ENCODE measurements at regions not wholly inside any gene's neighbourhood (a gene's known extent, or its start where the extent isn't known, plus 50 kb on each side); places are given as distances from the start of the nearest gene placed in this dataset.

DNA sequence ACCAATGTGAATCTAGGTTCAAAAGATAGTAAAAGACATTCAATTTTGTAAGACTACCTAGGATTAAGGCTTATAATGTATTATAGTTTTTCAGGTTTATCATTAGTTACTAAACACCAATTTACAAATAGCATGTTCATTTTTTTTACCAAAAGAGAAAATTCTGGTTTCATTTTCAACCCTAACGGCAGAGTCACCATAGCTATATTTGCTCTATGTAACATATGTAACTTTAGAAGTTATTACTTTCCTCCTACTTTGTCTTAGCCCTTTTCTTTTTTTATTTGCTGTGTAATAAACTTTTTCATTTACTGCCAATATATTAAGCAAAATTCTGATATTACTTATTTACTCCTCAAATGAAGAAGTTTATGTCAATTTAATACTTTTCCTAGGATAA, 639.6 kb downstream of the ARAP2 start:
- Histone ChIP-seq H3K27me3 (ENCODE audit: control insufficient read depth, insufficient read depth, low read length) (no peaks in the 10 kb centered on the region), H3K27ac (ENCODE audit: low read length) (no peak overlapping the region), H3K36me3 (ENCODE audit: control insufficient read depth, insufficient read depth, low read length) (no peaks in the 10 kb centered on the region), H3K4me3 (ENCODE audit: low read length) (no peak overlapping the region), H3K9me3 (ENCODE audit: control insufficient read depth, insufficient read depth, low read length) (no peaks in the 10 kb centered on the region), H3K4me1 (ENCODE audit: control insufficient read depth, insufficient read depth, low read length) (no peaks in the 10 kb centered on the region)
- no CpG with 5 or more reads among the region's 1 CpG for WGBS (ENCODE audit: insufficient coverage, insufficient read length)
- DNase-seq (ENCODE audit: low read depth, low spot score), result no peak

DNA sequence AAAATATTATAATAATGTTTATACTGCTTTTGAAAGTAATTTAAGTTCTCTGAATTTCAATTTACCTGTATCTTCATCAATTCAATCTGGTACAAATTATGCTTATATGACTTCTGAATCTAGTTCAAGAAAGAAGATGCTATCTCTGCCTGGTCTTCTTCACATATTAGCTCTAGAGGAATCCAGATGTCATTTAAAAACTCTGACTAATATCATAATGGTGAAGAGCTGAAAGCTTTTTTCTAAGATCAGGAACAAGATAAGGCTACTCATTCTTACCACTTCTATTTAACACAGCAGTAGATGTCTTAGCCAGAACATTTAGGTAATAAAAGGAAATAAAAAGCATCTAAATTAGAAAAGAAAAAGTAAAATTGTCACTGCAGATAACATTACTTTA, 636.1 kb downstream of the ARAP2 start:
- no peak for DNase-seq (ENCODE audit: low read depth, low spot score)
- H3K9me3 ChIP-seq (ENCODE audit: control insufficient read depth, insufficient read depth, low read length), result no peaks in the 10 kb centered on the region
- H3K36me3 ChIP-seq (ENCODE audit: control insufficient read depth, insufficient read depth, low read length), result no peaks in the 10 kb centered on the region
- H3K4me3 ChIP-seq (ENCODE audit: low read length), result no peak overlapping the region
- no peak overlapping the region for H3K27ac ChIP-seq (ENCODE audit: low read length)
- H3K4me1 ChIP-seq (ENCODE audit: control insufficient read depth, insufficient read depth, low read length), result no peaks in the 10 kb centered on the region
- H3K27me3 ChIP-seq (ENCODE audit: control insufficient read depth, insufficient read depth, low read length), result no peaks in the 10 kb centered on the region

DNA sequence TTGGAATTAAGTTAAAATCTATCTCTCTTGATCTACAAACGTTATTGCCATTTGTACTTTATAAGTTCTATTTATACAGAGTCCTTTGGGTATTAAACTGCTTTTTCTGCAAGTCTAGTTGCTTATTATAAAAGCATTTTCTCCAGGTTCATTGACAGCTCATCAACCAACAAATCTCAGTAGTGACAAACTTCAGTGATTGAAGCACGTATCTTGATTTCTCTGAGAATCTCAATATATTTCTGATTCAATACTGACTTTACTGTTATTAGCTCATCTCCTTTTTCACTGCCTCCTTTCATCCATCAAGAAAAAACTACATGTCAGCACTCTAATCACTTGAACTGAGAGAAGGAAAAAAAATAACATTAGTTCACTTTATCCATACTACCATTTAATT, 630.2 kb downstream of the ARAP2 start:
- Histone ChIP-seq H3K4me1 (ENCODE audit: control insufficient read depth, insufficient read depth, low read length) (no peaks in the 10 kb centered on the region), H3K27me3 (ENCODE audit: control insufficient read depth, insufficient read depth, low read length) (no peaks in the 10 kb centered on the region), H3K27ac (ENCODE audit: low read length) (no peak overlapping the region), H3K9me3 (ENCODE audit: control insufficient read depth, insufficient read depth, low read length) (no peaks in the 10 kb centered on the region), H3K4me3 (ENCODE audit: low read length) (no peak overlapping the region), H3K36me3 (ENCODE audit: control insufficient read depth, insufficient read depth, low read length) (no peaks in the 10 kb centered on the region)
- no peak for DNase-seq (ENCODE audit: low read depth, low spot score)
- no CpG with 5 or more reads among the region's 2 CpGs for WGBS (ENCODE audit: insufficient coverage, insufficient read length)

DNA sequence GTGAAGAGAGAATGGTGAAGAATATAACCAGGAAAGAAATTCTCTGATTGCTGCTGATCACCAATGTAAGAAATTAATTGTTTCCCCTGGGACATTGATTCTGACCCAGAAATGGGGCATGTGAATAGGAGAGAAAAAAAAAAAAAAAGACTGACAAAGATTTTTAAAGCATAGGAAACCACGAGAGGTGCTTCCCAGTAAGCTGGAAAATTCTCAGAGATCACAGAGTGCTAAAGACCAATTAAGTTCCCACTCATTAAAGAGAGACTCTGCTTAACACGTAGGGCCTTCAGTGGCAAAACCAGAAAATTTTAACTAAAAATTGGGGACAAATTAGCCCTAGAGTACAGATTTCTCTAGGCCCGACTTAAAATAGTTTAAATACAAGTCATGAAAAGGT, 604.4 kb downstream of the ARAP2 start:
- H3K27ac ChIP-seq (ENCODE audit: low read length), result no peak overlapping the region
- no peak for DNase-seq (ENCODE audit: low read depth, low spot score)
- no peaks in the 10 kb centered on the region for H3K36me3 ChIP-seq (ENCODE audit: control insufficient read depth, insufficient read depth, low read length)
- H3K4me3 ChIP-seq (ENCODE audit: low read length), result no peak overlapping the region
- no CpG with 5 or more reads among the region's 3 CpGs for WGBS (ENCODE audit: insufficient coverage, insufficient read length)
- H3K4me1 ChIP-seq (ENCODE audit: control insufficient read depth, insufficient read depth, low read length), result no peaks in the 10 kb centered on the region
- H3K27me3 ChIP-seq (ENCODE audit: control insufficient read depth, insufficient read depth, low read length), result no peaks in the 10 kb centered on the region
- no peaks in the 10 kb centered on the region for H3K9me3 ChIP-seq (ENCODE audit: control insufficient read depth, insufficient read depth, low read length)

DNA sequence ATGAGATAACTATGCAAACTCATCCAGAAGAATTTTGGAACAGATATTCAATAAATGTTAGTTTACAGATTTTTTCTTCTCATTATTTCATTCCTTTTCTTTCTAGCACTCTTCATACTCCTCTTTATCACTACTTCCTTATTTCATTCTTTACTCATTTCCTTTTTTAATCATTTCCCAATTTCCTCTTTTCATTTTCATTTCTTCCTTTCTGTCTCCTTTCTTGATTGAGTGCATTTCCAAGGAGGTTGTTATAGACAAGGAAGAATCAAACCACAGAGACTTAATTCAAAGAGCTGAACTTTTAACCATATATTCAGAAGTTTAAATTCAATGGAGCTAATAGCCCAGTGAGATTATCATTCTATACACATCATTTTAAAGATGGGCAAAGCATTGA, 600.7 kb downstream of the ARAP2 start:
- Histone ChIP-seq H3K9me3 (ENCODE audit: control insufficient read depth, insufficient read depth, low read length) (no peaks in the 10 kb centered on the region), H3K36me3 (ENCODE audit: control insufficient read depth, insufficient read depth, low read length) (no peaks in the 10 kb centered on the region), H3K27me3 (ENCODE audit: control insufficient read depth, insufficient read depth, low read length) (no peaks in the 10 kb centered on the region), H3K4me1 (ENCODE audit: control insufficient read depth, insufficient read depth, low read length) (no peaks in the 10 kb centered on the region), H3K4me3 (ENCODE audit: low read length) (no peak overlapping the region), H3K27ac (ENCODE audit: low read length) (no peak overlapping the region)
- no peak for DNase-seq (ENCODE audit: low read depth, low spot score)

DNA sequence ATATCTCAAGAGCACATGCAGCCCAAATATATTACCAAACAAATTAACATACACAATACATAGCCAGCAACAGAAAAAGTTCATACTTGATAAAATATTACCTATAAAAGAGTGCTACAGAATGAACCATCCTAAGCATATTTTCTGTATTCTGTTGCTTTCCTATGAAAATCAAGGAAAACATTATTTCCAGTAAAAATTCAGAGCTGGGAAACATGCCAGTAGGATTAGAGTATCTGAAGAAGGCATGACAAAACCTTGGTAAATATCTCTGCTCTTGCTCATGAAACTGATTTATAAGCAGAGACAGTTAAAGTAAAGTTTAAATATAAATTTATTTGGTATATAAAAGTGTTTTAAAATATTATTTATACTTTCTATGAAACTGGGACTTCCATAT, 599.7 kb downstream of the ARAP2 start:
- no peak for DNase-seq (ENCODE audit: low read depth, low spot score)
- H3K27ac ChIP-seq (ENCODE audit: low read length), result no peak overlapping the region
- no peak overlapping the region for H3K4me3 ChIP-seq (ENCODE audit: low read length)
- H3K9me3 ChIP-seq (ENCODE audit: control insufficient read depth, insufficient read depth, low read length), result no peaks in the 10 kb centered on the region
- no peaks in the 10 kb centered on the region for H3K27me3 ChIP-seq (ENCODE audit: control insufficient read depth, insufficient read depth, low read length)
- no peaks in the 10 kb centered on the region for H3K36me3 ChIP-seq (ENCODE audit: control insufficient read depth, insufficient read depth, low read length)
- no peaks in the 10 kb centered on the region for H3K4me1 ChIP-seq (ENCODE audit: control insufficient read depth, insufficient read depth, low read length)

DNA sequence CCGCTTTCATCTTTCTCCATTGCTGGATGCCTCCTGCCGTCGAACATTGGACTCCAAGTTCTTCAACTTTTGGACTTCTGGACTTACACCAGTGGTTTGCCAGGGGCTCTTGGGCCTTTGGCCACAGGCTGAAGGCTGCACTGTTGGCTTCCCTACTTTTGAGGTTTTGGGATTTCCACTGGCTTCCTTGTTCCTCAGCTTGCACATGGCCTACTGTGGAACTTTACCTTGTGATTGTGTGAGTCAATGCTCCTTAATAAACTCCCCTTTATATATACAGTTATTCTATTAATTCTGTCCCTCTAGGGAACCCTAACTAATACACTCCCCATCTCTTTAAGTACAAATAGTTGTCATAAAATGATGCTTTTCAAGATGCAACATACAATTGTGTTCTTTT, 595.3 kb downstream of the ARAP2 start:
- no peak overlapping the region for H3K27ac ChIP-seq (ENCODE audit: low read length)
- WGBS (ENCODE audit: insufficient coverage, insufficient read length), result no CpG with 5 or more reads among the region's 3 CpGs
- H3K27me3 ChIP-seq (ENCODE audit: control insufficient read depth, insufficient read depth, low read length), result no peaks in the 10 kb centered on the region
- no peak for DNase-seq (ENCODE audit: low read depth, low spot score)
- no peaks in the 10 kb centered on the region for H3K9me3 ChIP-seq (ENCODE audit: control insufficient read depth, insufficient read depth, low read length)
- H3K36me3 ChIP-seq (ENCODE audit: control insufficient read depth, insufficient read depth, low read length), result no peaks in the 10 kb centered on the region
- no peaks in the 10 kb centered on the region for H3K4me1 ChIP-seq (ENCODE audit: control insufficient read depth, insufficient read depth, low read length)
- H3K4me3 ChIP-seq (ENCODE audit: low read length), result no peak overlapping the region

DNA sequence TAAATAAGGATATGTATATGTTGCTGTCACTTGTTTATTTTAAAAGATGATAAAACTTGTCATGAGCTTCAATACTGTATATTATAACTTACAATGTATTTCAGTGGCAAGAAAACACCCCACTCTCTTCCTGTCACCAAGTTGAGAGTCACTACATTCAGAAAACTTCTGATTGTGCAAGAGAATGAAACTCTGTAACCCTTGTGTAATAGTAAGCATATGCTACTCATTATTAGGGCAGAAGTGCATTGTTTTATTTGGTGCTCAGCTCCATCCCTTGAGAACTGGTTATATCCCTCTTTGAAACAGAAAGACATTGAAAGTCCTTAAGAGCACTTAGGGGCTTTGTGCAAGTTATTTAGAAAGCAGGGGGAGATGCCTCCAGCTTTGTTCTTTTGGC, 594.5 kb downstream of the ARAP2 start:
- no peaks in the 10 kb centered on the region for H3K9me3 ChIP-seq (ENCODE audit: control insufficient read depth, insufficient read depth, low read length)
- no peak for DNase-seq (ENCODE audit: low read depth, low spot score)
- H3K27ac ChIP-seq (ENCODE audit: low read length), result no peak overlapping the region

DNA sequence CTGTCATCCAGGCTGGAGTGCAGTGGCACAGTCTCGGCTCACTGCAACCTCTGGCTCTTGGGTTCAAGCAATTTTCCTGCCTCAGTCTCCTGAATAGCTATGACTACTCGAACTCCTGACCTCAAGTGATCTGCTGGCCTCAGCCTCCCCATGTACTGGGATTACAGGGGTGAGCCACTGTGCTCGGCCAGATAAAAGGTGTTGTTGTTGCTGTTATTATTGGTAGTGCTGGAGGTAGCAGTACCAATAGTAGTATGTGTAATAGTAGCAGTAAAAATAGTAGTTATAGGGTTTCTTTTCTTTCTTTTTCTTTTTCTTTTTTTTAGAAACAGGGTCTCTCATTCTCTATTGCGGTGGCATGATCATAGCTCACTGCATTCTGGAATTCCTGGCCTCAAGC, 592.1 kb downstream of the ARAP2 start:
- H3K4me1 ChIP-seq (ENCODE audit: control insufficient read depth, insufficient read depth, low read length), result no peaks in the 10 kb centered on the region
- no peaks in the 10 kb centered on the region for H3K9me3 ChIP-seq (ENCODE audit: control insufficient read depth, insufficient read depth, low read length)
- no peak overlapping the region for H3K27ac ChIP-seq (ENCODE audit: low read length)
- DNase-seq (ENCODE audit: low read depth, low spot score), result no peak
- no peaks in the 10 kb centered on the region for H3K27me3 ChIP-seq (ENCODE audit: control insufficient read depth, insufficient read depth, low read length)
- no CpG with 5 or more reads among the region's 4 CpGs for WGBS (ENCODE audit: insufficient coverage, insufficient read length)
- no peaks in the 10 kb centered on the region for H3K36me3 ChIP-seq (ENCODE audit: control insufficient read depth, insufficient read depth, low read length)
- H3K4me3 ChIP-seq (ENCODE audit: low read length), result no peak overlapping the region

More for the DNA sequence above, 594.5 kb downstream of the ARAP2 start:
- Histone ChIP-seq H3K36me3 (ENCODE audit: control insufficient read depth, insufficient read depth, low read length) (no peaks in the 10 kb centered on the region), H3K4me3 (ENCODE audit: low read length) (no peak overlapping the region), H3K4me1 (ENCODE audit: control insufficient read depth, insufficient read depth, low read length) (no peaks in the 10 kb centered on the region), H3K27me3 (ENCODE audit: control insufficient read depth, insufficient read depth, low read length) (no peaks in the 10 kb centered on the region)

DNA sequence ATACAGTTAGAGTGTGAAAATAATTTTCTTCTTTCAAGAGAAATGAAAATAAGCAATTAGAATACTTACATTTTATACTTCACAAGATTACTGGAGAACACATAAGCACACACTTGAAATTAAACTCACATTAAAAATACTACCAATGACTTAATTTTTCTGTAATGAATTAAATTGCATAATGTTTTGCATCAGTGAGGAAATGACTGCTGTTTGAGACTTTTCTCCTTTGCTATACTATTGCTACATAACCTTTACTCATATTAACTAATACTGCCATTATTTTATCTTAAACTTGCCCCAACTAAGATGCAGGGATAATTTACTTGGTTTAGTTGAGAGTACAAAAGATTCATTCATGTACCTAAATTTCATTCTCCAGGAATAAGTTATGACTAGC, 590.9 kb downstream of the ARAP2 start:
- DNase-seq (ENCODE audit: low read depth, low spot score), result no peak
- H3K27me3 ChIP-seq (ENCODE audit: control insufficient read depth, insufficient read depth, low read length), result no peaks in the 10 kb centered on the region
- H3K4me1 ChIP-seq (ENCODE audit: control insufficient read depth, insufficient read depth, low read length), result no peaks in the 10 kb centered on the region

DNA sequence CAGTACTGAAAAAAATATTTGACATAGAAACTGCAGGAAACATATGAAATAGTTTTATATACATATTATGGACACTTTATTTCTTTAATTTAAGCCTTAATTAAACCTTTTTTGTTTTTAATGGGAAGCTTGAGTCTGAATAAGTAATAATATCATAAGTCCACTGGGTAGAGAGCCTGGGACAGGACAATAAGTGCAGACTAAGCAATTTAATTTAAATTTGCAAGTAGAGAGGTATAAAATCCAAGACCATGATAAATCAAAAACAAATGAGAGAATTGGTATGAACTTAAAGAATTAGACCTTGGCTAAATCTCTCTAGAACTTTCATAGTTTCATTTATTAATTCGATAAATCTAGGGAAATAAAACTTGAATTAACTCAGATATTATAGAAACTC, 571.2 kb downstream of the ARAP2 start:
- H3K9me3 ChIP-seq (ENCODE audit: control insufficient read depth, insufficient read depth, low read length), result no peaks in the 10 kb centered on the region
- no CpG with 5 or more reads among the region's 1 CpG for WGBS (ENCODE audit: insufficient coverage, insufficient read length)
- H3K27me3 ChIP-seq (ENCODE audit: control insufficient read depth, insufficient read depth, low read length), result no peaks in the 10 kb centered on the region
- no peak overlapping the region for H3K27ac ChIP-seq (ENCODE audit: low read length)
- H3K36me3 ChIP-seq (ENCODE audit: control insufficient read depth, insufficient read depth, low read length), result no peaks in the 10 kb centered on the region
- H3K4me1 ChIP-seq (ENCODE audit: control insufficient read depth, insufficient read depth, low read length), result no peaks in the 10 kb centered on the region
- DNase-seq (ENCODE audit: low read depth, low spot score), result no peak
- H3K4me3 ChIP-seq (ENCODE audit: low read length), result no peak overlapping the region

More for the DNA sequence above, 590.9 kb downstream of the ARAP2 start:
- Histone ChIP-seq H3K36me3 (ENCODE audit: control insufficient read depth, insufficient read depth, low read length) (no peaks in the 10 kb centered on the region), H3K9me3 (ENCODE audit: control insufficient read depth, insufficient read depth, low read length) (no peaks in the 10 kb centered on the region), H3K4me3 (ENCODE audit: low read length) (no peak overlapping the region), H3K27ac (ENCODE audit: low read length) (no peak overlapping the region)

DNA sequence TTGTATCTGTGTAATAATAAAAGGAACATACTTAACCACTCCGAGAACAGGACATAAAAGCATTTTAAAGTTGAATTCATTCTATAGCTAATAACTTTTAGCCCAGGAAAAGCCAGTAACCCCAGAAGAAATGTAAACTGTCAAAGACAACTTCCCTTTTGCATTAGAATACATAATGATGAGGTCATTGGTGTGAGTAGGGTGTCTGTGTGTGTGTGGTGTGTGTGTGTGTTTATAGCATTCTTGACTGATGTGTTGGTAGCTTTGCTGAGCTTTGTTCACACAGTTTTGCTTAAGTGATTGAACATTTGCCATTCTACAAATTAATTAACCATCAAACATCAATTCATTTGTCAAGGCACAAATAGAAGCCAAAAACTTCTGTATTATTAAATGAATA, 559.6 kb downstream of the ARAP2 start:
- no peaks in the 10 kb centered on the region for H3K27me3 ChIP-seq (ENCODE audit: control insufficient read depth, insufficient read depth, low read length)
- no CpG with 5 or more reads among the region's 1 CpG for WGBS (ENCODE audit: insufficient coverage, insufficient read length)
- H3K36me3 ChIP-seq (ENCODE audit: control insufficient read depth, insufficient read depth, low read length), result no peaks in the 10 kb centered on the region
- DNase-seq (ENCODE audit: low read depth, low spot score), result no peak
- no peaks in the 10 kb centered on the region for H3K9me3 ChIP-seq (ENCODE audit: control insufficient read depth, insufficient read depth, low read length)
- H3K4me3 ChIP-seq (ENCODE audit: low read length), result no peak overlapping the region
- H3K4me1 ChIP-seq (ENCODE audit: control insufficient read depth, insufficient read depth, low read length), result no peaks in the 10 kb centered on the region
- no peak overlapping the region for H3K27ac ChIP-seq (ENCODE audit: low read length)

Measured in iPS DF 6.9 (cell line).